ENCODE measurements at regions not wholly inside any gene's neighbourhood (a gene's known extent, or its start where the extent isn't known, plus 50 kb on each side); places are given as distances from the start of the nearest gene placed in this dataset.

GRCh38 chr11:134911514-134912180 is 499.6 kb upstream of the B3GAT1 start (continued):
- TF ChIP-seq CHD7 (IDR thresholded peaks at IDR 0.05; ENCODE audit: insufficient replicate concordance, low read length) (no peak), SAP30 (IDR thresholded peaks at IDR 0.05; ENCODE audit: insufficient read depth, insufficient replicate concordance, low read length) (no peak), POLR2A (IDR thresholded peaks at IDR 0.05; ENCODE audit: control extremely low read depth in 1 of 2, low read depth in 2 of 2, low read length in 2 of 2) (no peak), TEAD4 (IDR thresholded peaks at IDR 0.05; ENCODE audit: low read depth, low read length) (no peak), CHD2 (IDR thresholded peaks at IDR 0.05; ENCODE audit: low read length) (no peak), RNF2 (IDR thresholded peaks at IDR 0.05; ENCODE audit: borderline replicate concordance, low read depth, low read length, missing control alignments, poor library complexity, severe bottlenecking) (no peak), RXRA (IDR thresholded peaks at IDR 0.05; ENCODE audit: insufficient read depth, low read depth, low read length) (no peak), EP300 (IDR thresholded peaks at IDR 0.05; ENCODE audit: borderline replicate concordance in 1 of 2, low read depth in 2 of 2, low read length in 2 of 2) (no peak), CHD1 (IDR thresholded peaks at IDR 0.05; ENCODE audit: low read depth, low read length) (no peak)
- TF ChIP-seq, protein P1, sequence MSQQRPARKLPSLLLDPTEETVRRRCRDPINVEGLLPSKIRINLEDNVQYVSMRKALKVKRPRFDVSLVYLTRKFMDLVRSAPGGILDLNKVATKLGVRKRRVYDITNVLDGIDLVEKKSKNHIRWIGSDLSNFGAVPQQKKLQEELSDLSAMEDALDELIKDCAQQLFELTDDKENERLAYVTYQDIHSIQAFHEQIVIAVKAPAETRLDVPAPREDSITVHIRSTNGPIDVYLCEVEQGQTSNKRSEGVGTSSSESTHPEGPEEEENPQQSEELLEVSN (IDR thresholded peaks at IDR 0.05) = no peak
